ENCODE measurements at regions not wholly inside any gene's neighbourhood (a gene's known extent, or its start where the extent isn't known, plus 50 kb on each side); places are given as distances from the start of the nearest gene placed in this dataset.

DNA sequence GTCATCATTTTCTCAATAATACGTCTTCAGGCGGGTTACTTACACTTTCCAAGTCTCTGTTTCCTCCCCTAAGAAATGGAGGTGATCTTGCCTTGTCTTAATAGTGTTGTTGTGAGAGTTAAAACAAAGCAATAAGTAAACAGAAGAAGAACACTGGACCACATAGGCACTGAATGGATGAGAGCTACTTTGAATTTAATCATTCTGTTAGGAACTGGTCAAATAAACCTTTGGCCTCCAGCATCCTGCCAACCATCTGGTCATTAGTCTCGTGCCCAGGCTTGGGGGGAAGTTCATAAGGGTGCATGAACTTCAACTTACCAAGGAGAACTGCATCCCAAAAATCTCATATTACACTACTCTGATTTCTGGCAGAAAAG is 109.4 kb upstream of the C7orf33 start:
- Histone ChIP-seq H4K20me1 (ENCODE audit: insufficient read depth) (no peaks in the 10 kb centered on the region), H3K9me3 (no peaks in the 10 kb centered on the region), H3K27me3 (ENCODE audit: insufficient read depth) (no peaks in the 10 kb centered on the region), H3K79me2 (ENCODE audit: insufficient read depth) (no peaks in the 10 kb centered on the region), H3K27ac (ENCODE audit: low read depth in 2 of 2, low read length in 1 of 2) (no peak overlapping the region), H3K9me2 (no peaks in the 10 kb centered on the region), H3K4me3 (ENCODE audit: low read depth in 2 of 2, low read length in 1 of 2) (no peak overlapping the region), H3F3A (replicated peaks; ENCODE audit: insufficient read depth) (no peaks in the 10 kb centered on the region), H3K4me2 (no peak overlapping the region), H3K4me1 (ENCODE audit: control insufficient read depth in 1 of 2, insufficient read depth in 2 of 2, low read depth in 1 of 2, low read length in 1 of 2) (peaks cover 0 to 10% of the 10 kb centered on the region in 2 experiments; a peak in 2 of 4 replicates), H2AFZ (ENCODE audit: low read depth) (no peak overlapping the region), H3K9ac (no peak overlapping the region), H3K36me3 (replicated peaks in 1 of 2; ENCODE audit: control insufficient read depth in 1 of 2, insufficient read depth in 2 of 2, low read length in 1 of 2) (no peaks in the 10 kb centered on the region)
- POLR2A ChIA-PET: interaction anchor here (0.6 to 1.2 kb wide), 2 partner anchors 176 to 193 kb away, joined by 4 to 5 read pairs; no protein-coding TSS in a partner anchor
- no peak for DNase-seq
- 82% methylated on average over 3 of the region's 3 CpGs for WGBS (ENCODE audit: low lambda C conversion rate)
- TF ChIP-seq ELF1 (IDR thresholded peaks at IDR 0.05) (no peak), GABPA (IDR thresholded peaks at IDR 0.05; ENCODE audit: low read depth) (no peak), SIN3A (IDR thresholded peaks at IDR 0.05; ENCODE audit: borderline replicate concordance, low read depth, low read length) (no peak), CHD2 (IDR thresholded peaks at IDR 0.05; ENCODE audit: low read length, partially characterized antibody) (no peak), YY1 (IDR thresholded peaks at IDR 0.05; ENCODE audit: low read depth) (no peak), NFIC (IDR thresholded peaks at IDR 0.05; ENCODE audit: borderline replicate concordance) (no peak), EZH2phosphoT487 (IDR thresholded peaks at IDR 0.05; ENCODE audit: borderline replicate concordance, low read depth) (no peak), POLR2AphosphoS5 (IDR thresholded peaks at IDR 0.05; ENCODE audit: low read depth, low read length) (no peak), RAD21 (IDR thresholded peaks at IDR 0.05; ENCODE audit: low read length) (no peak), TEAD4 (IDR thresholded peaks at IDR 0.05; ENCODE audit: borderline replicate concordance, insufficient read depth) (no peak), MEF2A (IDR thresholded peaks at IDR 0.05; ENCODE audit: borderline replicate concordance, low read depth) (no peak), RFX5 (IDR thresholded peaks at IDR 0.05; ENCODE audit: low read length) (no peak), SMC3 (IDR thresholded peaks at IDR 0.05; ENCODE audit: low read depth, low read length) (no peak), FOSL2 (IDR thresholded peaks at IDR 0.05; ENCODE audit: borderline replicate concordance, low read depth) (no peak)
- TF ChIP-seq, protein P1, sequence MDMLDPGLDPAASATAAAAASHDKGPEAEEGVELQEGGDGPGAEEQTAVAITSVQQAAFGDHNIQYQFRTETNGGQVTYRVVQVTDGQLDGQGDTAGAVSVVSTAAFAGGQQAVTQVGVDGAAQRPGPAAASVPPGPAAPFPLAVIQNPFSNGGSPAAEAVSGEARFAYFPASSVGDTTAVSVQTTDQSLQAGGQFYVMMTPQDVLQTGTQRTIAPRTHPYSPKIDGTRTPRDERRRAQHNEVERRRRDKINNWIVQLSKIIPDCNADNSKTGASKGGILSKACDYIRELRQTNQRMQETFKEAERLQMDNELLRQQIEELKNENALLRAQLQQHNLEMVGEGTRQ (IDR thresholded peaks at IDR 0.05; ENCODE audit: borderline replicate concordance, low read depth, low read length): no peak
- TF ChIP-seq, protein P2, sequence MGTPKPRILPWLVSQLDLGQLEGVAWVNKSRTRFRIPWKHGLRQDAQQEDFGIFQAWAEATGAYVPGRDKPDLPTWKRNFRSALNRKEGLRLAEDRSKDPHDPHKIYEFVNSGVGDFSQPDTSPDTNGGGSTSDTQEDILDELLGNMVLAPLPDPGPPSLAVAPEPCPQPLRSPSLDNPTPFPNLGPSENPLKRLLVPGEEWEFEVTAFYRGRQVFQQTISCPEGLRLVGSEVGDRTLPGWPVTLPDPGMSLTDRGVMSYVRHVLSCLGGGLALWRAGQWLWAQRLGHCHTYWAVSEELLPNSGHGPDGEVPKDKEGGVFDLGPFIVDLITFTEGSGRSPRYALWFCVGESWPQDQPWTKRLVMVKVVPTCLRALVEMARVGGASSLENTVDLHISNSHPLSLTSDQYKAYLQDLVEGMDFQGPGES (IDR thresholded peaks at IDR 0.05; ENCODE audit: low read depth, low read length): no peak
- TF ChIP-seq, protein P3, sequence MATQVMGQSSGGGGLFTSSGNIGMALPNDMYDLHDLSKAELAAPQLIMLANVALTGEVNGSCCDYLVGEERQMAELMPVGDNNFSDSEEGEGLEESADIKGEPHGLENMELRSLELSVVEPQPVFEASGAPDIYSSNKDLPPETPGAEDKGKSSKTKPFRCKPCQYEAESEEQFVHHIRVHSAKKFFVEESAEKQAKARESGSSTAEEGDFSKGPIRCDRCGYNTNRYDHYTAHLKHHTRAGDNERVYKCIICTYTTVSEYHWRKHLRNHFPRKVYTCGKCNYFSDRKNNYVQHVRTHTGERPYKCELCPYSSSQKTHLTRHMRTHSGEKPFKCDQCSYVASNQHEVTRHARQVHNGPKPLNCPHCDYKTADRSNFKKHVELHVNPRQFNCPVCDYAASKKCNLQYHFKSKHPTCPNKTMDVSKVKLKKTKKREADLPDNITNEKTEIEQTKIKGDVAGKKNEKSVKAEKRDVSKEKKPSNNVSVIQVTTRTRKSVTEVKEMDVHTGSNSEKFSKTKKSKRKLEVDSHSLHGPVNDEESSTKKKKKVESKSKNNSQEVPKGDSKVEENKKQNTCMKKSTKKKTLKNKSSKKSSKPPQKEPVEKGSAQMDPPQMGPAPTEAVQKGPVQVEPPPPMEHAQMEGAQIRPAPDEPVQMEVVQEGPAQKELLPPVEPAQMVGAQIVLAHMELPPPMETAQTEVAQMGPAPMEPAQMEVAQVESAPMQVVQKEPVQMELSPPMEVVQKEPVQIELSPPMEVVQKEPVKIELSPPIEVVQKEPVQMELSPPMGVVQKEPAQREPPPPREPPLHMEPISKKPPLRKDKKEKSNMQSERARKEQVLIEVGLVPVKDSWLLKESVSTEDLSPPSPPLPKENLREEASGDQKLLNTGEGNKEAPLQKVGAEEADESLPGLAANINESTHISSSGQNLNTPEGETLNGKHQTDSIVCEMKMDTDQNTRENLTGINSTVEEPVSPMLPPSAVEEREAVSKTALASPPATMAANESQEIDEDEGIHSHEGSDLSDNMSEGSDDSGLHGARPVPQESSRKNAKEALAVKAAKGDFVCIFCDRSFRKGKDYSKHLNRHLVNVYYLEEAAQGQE (IDR thresholded peaks at IDR 0.05; ENCODE audit: low read depth, low read length): no peak
- TF ChIP-seq, protein P4, sequence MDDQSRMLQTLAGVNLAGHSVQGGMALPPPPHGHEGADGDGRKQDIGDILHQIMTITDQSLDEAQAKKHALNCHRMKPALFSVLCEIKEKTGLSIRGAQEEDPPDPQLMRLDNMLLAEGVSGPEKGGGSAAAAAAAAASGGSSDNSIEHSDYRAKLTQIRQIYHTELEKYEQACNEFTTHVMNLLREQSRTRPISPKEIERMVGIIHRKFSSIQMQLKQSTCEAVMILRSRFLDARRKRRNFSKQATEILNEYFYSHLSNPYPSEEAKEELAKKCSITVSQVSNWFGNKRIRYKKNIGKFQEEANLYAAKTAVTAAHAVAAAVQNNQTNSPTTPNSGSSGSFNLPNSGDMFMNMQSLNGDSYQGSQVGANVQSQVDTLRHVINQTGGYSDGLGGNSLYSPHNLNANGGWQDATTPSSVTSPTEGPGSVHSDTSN (IDR thresholded peaks at IDR 0.05): no peak
- TF ChIP-seq, protein P5, sequence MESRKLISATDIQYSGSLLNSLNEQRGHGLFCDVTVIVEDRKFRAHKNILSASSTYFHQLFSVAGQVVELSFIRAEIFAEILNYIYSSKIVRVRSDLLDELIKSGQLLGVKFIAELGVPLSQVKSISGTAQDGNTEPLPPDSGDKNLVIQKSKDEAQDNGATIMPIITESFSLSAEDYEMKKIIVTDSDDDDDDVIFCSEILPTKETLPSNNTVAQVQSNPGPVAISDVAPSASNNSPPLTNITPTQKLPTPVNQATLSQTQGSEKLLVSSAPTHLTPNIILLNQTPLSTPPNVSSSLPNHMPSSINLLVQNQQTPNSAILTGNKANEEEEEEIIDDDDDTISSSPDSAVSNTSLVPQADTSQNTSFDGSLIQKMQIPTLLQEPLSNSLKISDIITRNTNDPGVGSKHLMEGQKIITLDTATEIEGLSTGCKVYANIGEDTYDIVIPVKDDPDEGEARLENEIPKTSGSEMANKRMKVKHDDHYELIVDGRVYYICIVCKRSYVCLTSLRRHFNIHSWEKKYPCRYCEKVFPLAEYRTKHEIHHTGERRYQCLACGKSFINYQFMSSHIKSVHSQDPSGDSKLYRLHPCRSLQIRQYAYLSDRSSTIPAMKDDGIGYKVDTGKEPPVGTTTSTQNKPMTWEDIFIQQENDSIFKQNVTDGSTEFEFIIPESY (IDR thresholded peaks at IDR 0.05; ENCODE audit: borderline replicate concordance, low read depth): no peak
- TF ChIP-seq, protein P6, sequence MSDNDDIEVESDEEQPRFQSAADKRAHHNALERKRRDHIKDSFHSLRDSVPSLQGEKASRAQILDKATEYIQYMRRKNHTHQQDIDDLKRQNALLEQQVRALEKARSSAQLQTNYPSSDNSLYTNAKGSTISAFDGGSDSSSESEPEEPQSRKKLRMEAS (IDR thresholded peaks at IDR 0.05; ENCODE audit: low read depth): no peak
- CTCF ChIA-PET: interaction anchor here (1.0 to 3.7 kb wide), 9 partner anchors 8 to 482 kb away, joined by 3 to 21 read pairs (median 5); no protein-coding TSS in a partner anchor

All from SK-N-SH (cell line).